Limb (tissue), 2 donors: ENCODE measurements at regions not wholly inside any gene's neighbourhood (a gene's known extent, or its start where the extent isn't known, plus 50 kb on each side); places are given as distances from the start of the nearest gene placed in this dataset.

Experiments used
- DNase-seq, 2 donors: peaks; one replicate each; pipeline ENCODE4 v3.0.0-alpha.2; 2016; ENCODE audit errors: extremely low spot score in 2 of 2

DNA sequence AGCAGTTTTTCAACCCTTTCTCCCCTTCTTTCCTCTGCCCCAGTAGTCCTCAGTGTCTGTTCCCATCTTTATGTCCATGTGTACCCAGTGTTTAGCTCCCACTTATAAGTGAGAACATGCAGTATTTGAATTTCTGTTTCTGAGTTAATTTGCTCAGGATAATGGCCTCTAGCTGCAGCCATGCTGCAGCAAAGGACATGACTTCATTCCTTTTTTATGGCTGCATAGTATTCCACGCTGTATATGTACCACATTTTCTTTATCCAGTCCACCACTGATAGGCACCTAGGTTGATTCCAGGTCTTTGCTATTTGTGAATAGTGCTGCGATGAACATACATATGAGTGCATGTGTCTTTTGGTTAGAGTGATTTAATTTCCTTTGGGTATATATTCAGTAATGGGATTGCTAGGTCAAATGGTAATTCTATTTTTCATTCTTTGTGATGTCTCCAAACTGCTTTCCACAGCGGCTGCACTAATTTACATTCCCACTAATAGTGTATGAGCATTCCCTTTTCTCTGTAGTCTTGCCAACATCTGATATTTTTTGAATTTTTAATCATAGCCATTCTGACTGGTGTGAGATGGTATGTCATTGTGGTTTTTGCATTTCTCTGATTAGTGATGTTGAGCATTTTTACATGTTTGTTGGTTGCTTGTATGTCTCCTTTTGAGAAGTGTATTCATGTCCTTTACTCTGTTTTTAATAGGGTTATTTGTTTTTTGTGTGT lies 54.6 kb upstream of the ANK2 start:
- DNase-seq = no peak
